CD4-positive, alpha-beta T cell (primary cell): ENCODE measurements at regions not wholly inside any gene's neighbourhood (a gene's known extent, or its start where the extent isn't known, plus 50 kb on each side); places are given as distances from the start of the nearest gene placed in this dataset.

Experiments
- ATAC-seq: fragments of 200-7000 bp; cut with Tn5 transposase; one replicate; pipeline ENCODE4 v1.10.0; 2022; ENCODE audit warnings: mild to moderate bottlenecking; ENCODE audit not compliant: poor library complexity
- CTCF ChIA-PET: fragments of 350-600 bp; sonication (Branson Sonifier 250); formaldehyde crosslinking; loops from one replicate; lab custom pipeline; 2021; ENCODE audit warnings: antibody characterized with exemption, inconsistent platforms; lab: Charles Lee
- POLR2A ChIA-PET: fragments of 350-600 bp; sonication (Branson Sonifier 250); formaldehyde crosslinking; loops from one replicate; lab custom pipeline; 2021; ENCODE audit warnings: antibody characterized with exemption, inconsistent platforms; lab: Charles Lee
- DNase-seq, 14 experiments: peaks; one replicate each; pipeline ENCODE4 v3.0.0-alpha.2; 2013 to 2020; ENCODE audit warnings: mixed read lengths in 2 of 14
- H3K27ac ChIP-seq, 2 donors: one replicate each; pipeline versions ENCODE4 v1.5.1 to v1.7.0; 2013; ENCODE audit warnings: low read length in 2 of 2, low read depth in 1 of 2, mild to moderate bottlenecking in 1 of 2
- H3K27me3 ChIP-seq, 2 experiments: 1 replicate in 1 of 2; 2 replicates in 1 of 2; pipeline versions ENCODE4 v1.6.1 to v1.7.0; 2013; ENCODE audit warnings: low read length in 2 of 2, control low read depth in 1 of 2, mild to moderate bottlenecking in 1 of 2, moderate library complexity in 1 of 2; ENCODE audit not compliant: insufficient read depth in 2 of 2, control insufficient read depth in 1 of 2
- H3K36me3 ChIP-seq: one replicate; pipeline ENCODE4 v1.6.1; 2013; ENCODE audit warnings: low read length, control low read depth; ENCODE audit not compliant: insufficient read depth
- H3K4me1 ChIP-seq: one replicate; pipeline ENCODE4 v1.6.1; 2013; ENCODE audit warnings: low read length, control low read depth; ENCODE audit not compliant: insufficient read depth
- H3K4me3 ChIP-seq: one replicate; pipeline ENCODE4 v1.5.1; 2013; ENCODE audit warnings: mild to moderate bottlenecking, low read length, moderate library complexity
- H3K9me3 ChIP-seq, 2 experiments: 1 replicate in 1 of 2; 2 replicates in 1 of 2; pipeline versions ENCODE4 v1.6.1 to v1.7.0; 2013; ENCODE audit warnings: low read length in 2 of 2, mild to moderate bottlenecking in 2 of 2, control low read depth in 1 of 2, moderate library complexity in 1 of 2; ENCODE audit not compliant: control insufficient read depth in 1 of 2, insufficient read depth in 1 of 2
- H3K27ac Mint-ChIP-seq: one replicate; pipeline ENCODE4 v1.8.0; 2020; ENCODE audit warnings: mixed read lengths
- H3K27me3 Mint-ChIP-seq: one replicate; pipeline ENCODE4 v1.8.0; 2021; ENCODE audit warnings: mixed read lengths
- H3K36me3 Mint-ChIP-seq: one replicate; pipeline ENCODE4 v1.8.0; 2021; ENCODE audit warnings: low read depth, mixed read lengths
- H3K4me1 Mint-ChIP-seq: one replicate; pipeline ENCODE4 v1.8.0; 2021; ENCODE audit warnings: low read depth, mixed read lengths
- H3K4me3 Mint-ChIP-seq: one replicate; pipeline ENCODE4 v1.8.0; 2020; ENCODE audit warnings: mild to moderate bottlenecking, mixed read lengths
- H3K9me3 Mint-ChIP-seq: one replicate; pipeline ENCODE4 v1.8.0; 2020; ENCODE audit warnings: mixed read lengths
- CTCF ChIP-seq: fragments of 200-600 bp; IDR thresholded peaks from one replicate; pipeline ENCODE4 v1.8.0; 2022; ENCODE audit warnings: antibody characterized with exemption, mild to moderate bottlenecking
- intact Hi-C, 2 experiments: fragments of 100-400 bp; cut with DNase I in 1 of 2; cut with micrococcal nuclease in 1 of 2; formaldehyde crosslinking; loops; one replicate each; pipeline versions ENCODE4 v1.15.1 to v1.9.0; 2023 to 2025; cut with DNase I, micrococcal nuclease

- no peak overlapping the region for H3K4me3 ChIP-seq
- H3K4me1 ChIP-seq, result peaks cover 24% of the 10 kb centered on the region
- intact Hi-C loops, result no loop called here
- no peaks in the 10 kb centered on the region for H3K36me3 ChIP-seq
- H3K27ac ChIP-seq, result no peak overlapping the region
- H3K9me3 Mint-ChIP-seq, result no peaks in the 10 kb centered on the region
- no peak overlapping the region for H3K4me3 Mint-ChIP-seq
- ATAC-seq, result no peak
- CTCF ChIA-PET, result interaction anchor here (1.3 to 1.4 kb wide), 2 partner anchors 10 to 12 kb away, joined by 3 to 4 read pairs; no protein-coding TSS in a partner anchor
- H3K4me1 Mint-ChIP-seq, result peaks cover 62% of the 10 kb centered on the region
- H3K27me3 ChIP-seq, result no peaks in the 10 kb centered on the region
- H3K27ac Mint-ChIP-seq, result no peak overlapping the region
- no peaks in the 10 kb centered on the region for H3K27me3 Mint-ChIP-seq
- H3K9me3 ChIP-seq, result no peaks in the 10 kb centered on the region
- no peaks in the 10 kb centered on the region for H3K36me3 Mint-ChIP-seq
- no peak for TF ChIP-seq CTCF
- POLR2A ChIA-PET, result interaction anchor here (2.2 kb wide), 1 partner anchor 13 kb away, joined by 6 read pairs; no protein-coding TSS in a partner anchor
- no peak for DNase-seq
These were observed 120.6 kb downstream of the DUSP6 start for GRCh38 chr12:89231686-89232085.

DNA sequence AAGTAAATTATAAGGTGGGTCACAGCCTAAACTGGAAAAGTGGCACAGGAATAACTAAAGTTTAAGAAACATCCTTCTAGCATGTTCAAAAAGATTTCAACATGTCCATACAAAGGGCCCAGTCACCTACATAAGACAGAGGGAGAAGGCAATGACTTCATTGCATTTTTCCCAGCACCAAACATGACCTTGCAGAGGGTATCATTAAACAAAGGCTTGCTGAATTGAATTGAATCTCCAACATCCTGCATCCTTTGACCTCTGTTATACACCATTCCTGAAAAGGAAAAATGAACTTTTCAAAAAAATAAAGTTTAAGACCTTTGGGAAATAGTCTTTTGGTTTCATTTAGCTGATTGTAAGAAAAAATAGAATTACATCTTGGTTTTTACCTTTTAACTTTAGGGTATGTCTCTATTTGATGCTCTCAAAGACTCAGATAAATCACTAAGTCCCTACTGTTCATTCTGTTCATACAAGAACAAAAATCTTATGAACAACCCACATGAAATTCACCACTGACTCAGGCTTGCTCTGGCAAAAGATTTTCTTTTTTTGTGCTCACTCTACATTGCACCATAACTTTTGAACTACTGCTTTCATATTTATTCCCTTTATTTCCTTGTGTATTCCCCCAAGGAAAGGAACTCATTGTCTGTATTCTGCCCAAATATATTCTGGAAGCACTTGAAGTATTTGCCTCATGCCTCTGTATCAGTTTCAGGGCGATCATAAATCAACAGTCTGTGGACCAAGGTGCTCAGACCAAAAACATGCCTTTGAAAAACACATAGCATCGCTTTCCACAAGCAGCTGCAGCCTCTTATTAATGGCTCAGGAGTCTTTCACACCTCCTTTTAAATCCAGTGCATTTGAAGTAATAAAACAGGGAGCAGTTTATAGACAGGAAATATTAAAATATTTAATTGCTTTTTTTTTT, 121.7 kb downstream of the DUSP6 start:
- H3K27ac ChIP-seq, result no peak overlapping the region
- ChIA-PET POLR2A (interaction anchor here (2.2 kb wide), 1 partner anchor 14 kb away, joined by 6 read pairs; no protein-coding TSS in a partner anchor), CTCF (interaction anchor here (1.4 kb wide), 1 partner anchor 9 kb away, joined by 4 read pairs; no protein-coding TSS in a partner anchor)
- H3K4me3 ChIP-seq, result no peak overlapping the region
- Mint-ChIP-seq H3K27me3 (no peaks in the 10 kb centered on the region), H3K4me3 (no peak overlapping the region), H3K4me1 (peaks cover 59% of the 10 kb centered on the region), H3K9me3 (no peaks in the 10 kb centered on the region), H3K36me3 (no peaks in the 10 kb centered on the region), H3K27ac (no peak overlapping the region)
- TF ChIP-seq CTCF, result no peak
- intact Hi-C loops, result no loop called here
- no peaks in the 10 kb centered on the region for H3K9me3 ChIP-seq
- ATAC-seq (no peak), DNase-seq (no peak)
- peaks cover 17% of the 10 kb centered on the region for H3K4me1 ChIP-seq
- no peaks in the 10 kb centered on the region for H3K27me3 ChIP-seq
- H3K36me3 ChIP-seq, result no peaks in the 10 kb centered on the region

DNA sequence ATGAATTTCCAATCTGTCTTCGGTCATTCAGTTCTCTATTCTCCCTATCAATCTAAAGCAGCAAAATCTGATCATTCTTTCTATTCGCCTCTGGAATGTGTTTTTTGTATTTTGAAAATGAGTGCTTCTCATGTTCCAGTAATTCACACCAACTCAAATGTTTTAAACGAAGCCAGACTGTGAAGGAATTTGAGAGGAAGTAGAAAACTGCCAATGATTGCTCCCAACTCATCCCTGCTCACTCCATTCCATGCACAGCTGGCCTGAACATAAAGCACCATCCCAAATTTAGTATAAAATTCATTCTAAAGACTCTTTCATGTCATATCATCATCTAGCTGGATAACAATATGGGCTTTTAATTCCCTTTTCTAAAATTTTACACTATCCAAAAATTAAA, 123.8 kb downstream of the DUSP6 start:
- Mint-ChIP-seq H3K4me3 (no peak overlapping the region), H3K36me3 (no peaks in the 10 kb centered on the region), H3K27ac (no peak overlapping the region), H3K9me3 (no peaks in the 10 kb centered on the region), H3K27me3 (no peaks in the 10 kb centered on the region), H3K4me1 (peaks cover 60% of the 10 kb centered on the region)
- H3K36me3 ChIP-seq, result no peaks in the 10 kb centered on the region
- no peak overlapping the region for H3K27ac ChIP-seq
- DNase-seq (no peak), ATAC-seq (no peak)
- ChIA-PET CTCF (no interaction called here), POLR2A (interaction anchor here (1.0 kb wide), 1 partner anchor 53 kb away, joined by 3 read pairs; no protein-coding TSS in a partner anchor)
- H3K4me3 ChIP-seq, result no peak overlapping the region
- intact Hi-C loops, result loop anchor here in 1 of 2 experiments (5.0 kb wide), 1 partner anchor 124 kb away; the partner anchor contains the start of gene DUSP6
- no peaks in the 10 kb centered on the region for H3K27me3 ChIP-seq
- H3K9me3 ChIP-seq, result no peaks in the 10 kb centered on the region
- TF ChIP-seq CTCF, result no peak
- peaks cover 17% of the 10 kb centered on the region for H3K4me1 ChIP-seq
